A673 (cell line): ENCODE measurements at regions not wholly inside any gene's neighbourhood (a gene's known extent, or its start where the extent isn't known, plus 50 kb on each side); places are given as distances from the start of the nearest gene placed in this dataset.

Experiments used
- BruUV-seq: library from RNA; stranded (reverse); fragments of 400-500 nt; replicated peaks from 2 replicates; lab custom pipeline; 2021; lab: Mats Ljungman, UMichigan
- CTCF ChIA-PET: fragments of 300-600 bp; sonication (Branson Sonifier 250); formaldehyde crosslinking; loops from one replicate; lab custom pipeline; 2022; ENCODE audit warnings: antibody characterized with exemption; lab: Charles Lee
- POLR2A ChIA-PET: fragments of 300-600 bp; sonication (Branson Sonifier 250); formaldehyde crosslinking; loops from one replicate; lab custom pipeline; 2022; ENCODE audit warnings: antibody characterized with exemption; ENCODE audit not compliant: low non-redundant PET; lab: Charles Lee
- DNase-seq: peaks from one replicate; pipeline ENCODE4 v3.0.0-alpha.2; 2015; ENCODE audit warnings: low spot score
- H3K27ac ChIP-seq: fragments of 200-600 bp; sonication (generic); 2 replicates; pipeline ENCODE4 v1.5.1; 2016; ENCODE audit warnings: mixed run types, low read depth, mild to moderate bottlenecking, mixed read lengths, antibody characterized with exemption, low read length; ENCODE audit not compliant: poor library complexity, severe bottlenecking
- H3K27me3 ChIP-seq: fragments of 200-600 bp; sonication (generic); replicated peaks from 2 replicates; pipeline ENCODE4 v1.6.1; 2017; ENCODE audit warnings: mixed run types, low read depth, mild to moderate bottlenecking, mixed read lengths, antibody characterized with exemption, low read length; ENCODE audit not compliant: insufficient read depth, poor library complexity
- H3K36me3 ChIP-seq: fragments of 200-600 bp; sonication (generic); 2 replicates; pipeline ENCODE4 v1.6.1; 2016; ENCODE audit warnings: mixed run types, mild to moderate bottlenecking, mixed read lengths, antibody characterized with exemption, low read length; ENCODE audit not compliant: insufficient read depth, poor library complexity, severe bottlenecking
- H3K4me1 ChIP-seq: fragments of 200-600 bp; sonication (generic); 2 replicates; pipeline ENCODE4 v1.6.1; 2017; ENCODE audit warnings: mixed run types, mild to moderate bottlenecking, mixed read lengths, antibody characterized with exemption, low read length; ENCODE audit not compliant: insufficient read depth, poor library complexity, severe bottlenecking
- H3K4me3 ChIP-seq: fragments of 200-600 bp; sonication (generic); 2 replicates; pipeline ENCODE4 v1.5.1; 2016; ENCODE audit warnings: low read depth, mixed run types, mild to moderate bottlenecking, mixed read lengths, low read length; ENCODE audit not compliant: poor library complexity, severe bottlenecking
- H3K9me3 ChIP-seq: fragments of 200-600 bp; sonication (generic); 2 replicates; pipeline ENCODE4 v1.6.1; 2016; ENCODE audit warnings: mixed run types, low read depth, mild to moderate bottlenecking, mixed read lengths, antibody characterized with exemption, low read length; ENCODE audit not compliant: poor library complexity, severe bottlenecking
- CTCF ChIP-seq: fragments of 300-800, 200-600 bp; sonication (generic); conservative IDR thresholded peaks from 2 replicates; pipeline ENCODE4 v1.5.1; 2017; ENCODE audit warnings: low read depth, mild to moderate bottlenecking, antibody characterized with exemption, low read length, moderate library complexity, mixed read lengths
- EZH2 ChIP-seq: fragments of 200-600 bp; sonication (generic); IDR thresholded peaks from 2 replicates; pipeline ENCODE4 v1.6.1; 2017; ENCODE audit warnings: borderline replicate concordance, low read depth, mild to moderate bottlenecking, mixed read lengths, antibody characterized with exemption, low read length; ENCODE audit not compliant: poor library complexity, severe bottlenecking
- intact Hi-C: fragments of 100-400 bp; cut with micrococcal nuclease; formaldehyde crosslinking; loops from one replicate; pipeline ENCODE4 v1.10.0; 2022; ENCODE audit not compliant: unreplicated experiment

GRCh38 chr7:53415816-53416215 lies 380.4 kb downstream of the POM121L12 start:
- no peak for DNase-seq
- Histone ChIP-seq H3K27me3 (no peaks in the 10 kb centered on the region), H3K9me3 (peaks cover 41% of the 10 kb centered on the region), H3K27ac (no peak overlapping the region), H3K36me3 (no peaks in the 10 kb centered on the region), H3K4me1 (no peaks in the 10 kb centered on the region), H3K4me3 (no peak overlapping the region)
- POLR2A ChIA-PET = no interaction called here
- intact Hi-C loops = no loop called here
- no peak for TF ChIP-seq CTCF
- TF ChIP-seq EZH2 = no peak
- no TSS peak for BruUV-seq
- CTCF ChIA-PET = no interaction called here

GRCh38 chr7:53418834-53419482 lies 383.5 kb downstream of the POM121L12 start:
- no peaks in the 10 kb centered on the region for H3K36me3 ChIP-seq
- no peak overlapping the region for H3K27ac ChIP-seq
- no peaks in the 10 kb centered on the region for H3K27me3 ChIP-seq
- no peak for TF ChIP-seq EZH2
- no peak for TF ChIP-seq CTCF
- no peaks in the 10 kb centered on the region for H3K4me1 ChIP-seq
- intact Hi-C loops = no loop called here
- ChIA-PET CTCF (no interaction called here), POLR2A (no interaction called here)
- no TSS peak for BruUV-seq
- no peak for DNase-seq
- H3K9me3 ChIP-seq = peaks cover 36% of the 10 kb centered on the region
- no peak overlapping the region for H3K4me3 ChIP-seq

- Histone ChIP-seq H3K36me3 (no peaks in the 10 kb centered on the region), H3K9me3 (peaks cover 37% of the 10 kb centered on the region), H3K4me3 (no peak overlapping the region), H3K27ac (no peak overlapping the region), H3K4me1 (no peaks in the 10 kb centered on the region), H3K27me3 (no peaks in the 10 kb centered on the region)
- ChIA-PET CTCF (no interaction called here), POLR2A (no interaction called here)
- no peak for DNase-seq
- BruUV-seq = no TSS peak
- intact Hi-C loops = no loop called here
- no peak for TF ChIP-seq CTCF
- TF ChIP-seq EZH2 = no peak
Measured at GRCh38 chr7:53420550-53420949, 385.1 kb downstream of the POM121L12 start.
